HG02973 (cell line): ENCODE measurements at regions not wholly inside any gene's neighbourhood (a gene's known extent, or its start where the extent isn't known, plus 50 kb on each side); places are given as distances from the start of the nearest gene placed in this dataset.

Experiments
- ATAC-seq: cut with Tn5 transposase; IDR thresholded peaks from one replicate; pipeline ENCODE4 v1.9.1; 2021; ENCODE audit warnings: moderate library complexity; ENCODE audit not compliant: unreplicated experiment

- ATAC-seq, result no peak
Observed at GRCh38 chr6:75546381-75546780, 52.8 kb upstream of the FILIP1 start.

GRCh38 chr6:75550544-75551167 is 51.0 kb upstream of the SENP6 start:
- ATAC-seq, result peak; percentile 41

DNA sequence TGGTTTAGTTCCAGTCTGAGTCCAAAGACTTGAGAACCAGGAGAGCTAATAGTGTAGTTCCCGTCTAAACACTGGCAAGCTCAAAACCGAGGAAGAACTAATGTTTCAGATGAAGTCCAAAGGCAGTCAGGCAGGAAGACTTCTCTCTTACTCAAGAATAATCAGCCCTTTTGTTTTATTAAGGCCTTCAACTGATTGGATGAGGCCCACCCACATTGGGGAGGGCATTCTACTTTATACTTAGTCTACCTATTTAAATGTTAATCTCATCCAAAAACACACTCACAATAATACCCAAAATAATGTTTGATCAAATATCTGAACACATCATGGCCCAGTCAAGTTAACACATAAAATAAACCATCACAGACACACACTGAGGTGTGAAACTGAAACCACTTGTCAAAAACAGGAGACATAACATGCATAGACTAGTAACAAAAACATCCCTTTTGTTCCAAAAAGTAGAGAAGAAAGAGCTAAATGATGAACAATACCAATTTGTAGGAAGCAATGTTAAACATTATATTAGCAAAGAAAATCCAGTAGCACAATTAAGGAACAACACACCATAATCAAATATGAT is 50.2 kb upstream of the SENP6 start:
- ATAC-seq, result peak; percentile 63
